HG02943 (cell line): ENCODE measurements at regions not wholly inside any gene's neighbourhood (a gene's known extent, or its start where the extent isn't known, plus 50 kb on each side); places are given as distances from the start of the nearest gene placed in this dataset.

Experiments used
- ATAC-seq: cut with Tn5 transposase; IDR thresholded peaks from one replicate; pipeline ENCODE4 v1.9.1; 2021; ENCODE audit warnings: mild to moderate bottlenecking, low read depth, moderate library complexity; ENCODE audit not compliant: unreplicated experiment

GRCh38 chr16:16774389-16774788, 395.4 kb downstream of the NPIPA7 start:
- ATAC-seq = no peak

GRCh38 chr16:16778332-16778731, 399.4 kb downstream of the NPIPA7 start:
- no peak for ATAC-seq

- ATAC-seq = no peak
Measured at GRCh38 chr16:16780588-16780987, 401.6 kb downstream of the NPIPA7 start.

- no peak for ATAC-seq
Measured at GRCh38 chr16:16782153-16782552, 403.2 kb downstream of the NPIPA7 start.

- ATAC-seq = no peak
Measured at GRCh38 chr16:16788004-16788403, 409.1 kb downstream of the NPIPA7 start.

- ATAC-seq = no peak
Measured at GRCh38 chr16:16790597-16790996, 411.7 kb downstream of the NPIPA7 start.

GRCh38 chr16:16791051-16791450, 412.1 kb downstream of the NPIPA7 start:
- ATAC-seq = no peak

GRCh38 chr16:16797239-16797638, 418.3 kb downstream of the NPIPA7 start:
- ATAC-seq = no peak

GRCh38 chr16:16798504-16798903, 419.6 kb downstream of the NPIPA7 start:
- ATAC-seq = no peak

- no peak for ATAC-seq
Measured at GRCh38 chr16:16805809-16806208, 426.9 kb downstream of the NPIPA7 start.

- ATAC-seq = no peak
Measured at GRCh38 chr16:16815641-16816040, 436.7 kb downstream of the NPIPA7 start.

- ATAC-seq = no peak
Measured at GRCh38 chr16:16817196-16817595, 438.3 kb downstream of the NPIPA7 start.

GRCh38 chr16:16821261-16821660, 442.3 kb downstream of the NPIPA7 start:
- ATAC-seq = no peak

GRCh38 chr16:16828913-16829398, 450.0 kb downstream of the NPIPA7 start:
- no peak for ATAC-seq

GRCh38 chr16:16830401-16830800, 451.5 kb downstream of the NPIPA7 start:
- ATAC-seq = no peak

- no peak for ATAC-seq
Measured at GRCh38 chr16:16830973-16831372, 452.0 kb downstream of the NPIPA7 start.

- ATAC-seq = no peak
Measured at GRCh38 chr16:16833165-16833564, 454.2 kb downstream of the NPIPA7 start.

GRCh38 chr16:16850274-16850673, 471.3 kb downstream of the NPIPA7 start:
- no peak for ATAC-seq

GRCh38 chr16:16857012-16857411, 478.1 kb downstream of the NPIPA7 start:
- no peak for ATAC-seq

- ATAC-seq = no peak
Measured at GRCh38 chr16:16857603-16858283, 478.8 kb downstream of the NPIPA7 start.

- ATAC-seq = no peak
Measured at GRCh38 chr16:16861546-16861945, 482.6 kb downstream of the NPIPA7 start.

GRCh38 chr16:16863672-16864071, 484.7 kb downstream of the NPIPA7 start:
- ATAC-seq = no peak

GRCh38 chr16:16864536-16864935, 485.6 kb downstream of the NPIPA7 start:
- ATAC-seq = no peak
